Vagina (tissue), 2 donors: ENCODE measurements at regions not wholly inside any gene's neighbourhood (a gene's known extent, or its start where the extent isn't known, plus 50 kb on each side); places are given as distances from the start of the nearest gene placed in this dataset.

Experiments
- DNase-seq, 2 donors: peaks; one replicate each; pipeline ENCODE4 v3.0.0-alpha.2; 2017; ENCODE audit errors: extremely low spot score in 2 of 2
- H3K27ac ChIP-seq: fragments of 200-600 bp; sonication (generic); one replicate; pipeline ENCODE4 v1.5.1; 2019
- H3K27me3 ChIP-seq: fragments of 200-600 bp; sonication (generic); one replicate; pipeline ENCODE4 v1.5.1; 2019
- H3K36me3 ChIP-seq, 2 donors: fragments of 200-600 bp; sonication (generic); one replicate each; pipeline ENCODE4 v1.5.1; 2017 to 2019
- H3K4me1 ChIP-seq: fragments of 200-600 bp; sonication (generic); one replicate; pipeline ENCODE4 v1.5.1; 2019
- H3K4me3 ChIP-seq, 2 donors: fragments of 200-600 bp; sonication (generic); 1 replicate in 1 of 2; 2 replicates in 1 of 2; pipeline ENCODE4 v1.5.1; 2016 to 2019
- H3K9me3 ChIP-seq: fragments of 200-600 bp; sonication (generic); one replicate; pipeline ENCODE4 v1.5.1; 2019
- POLR2A ChIP-seq, 2 donors: fragments of 450-650 bp; IDR thresholded peaks; one replicate each; pipeline ENCODE4 v1.6.1; 2017; ENCODE audit warnings: antibody characterized with exemption in 2 of 2, mild to moderate bottlenecking in 2 of 2, moderate library complexity in 2 of 2
- POLR2AphosphoS5 ChIP-seq, 2 donors: sonication (generic); formaldehyde crosslinking; IDR thresholded peaks; one replicate each; pipeline ENCODE4 v1.9.0; 2017; ENCODE audit warnings: antibody characterized with exemption in 2 of 2, mild to moderate bottlenecking in 2 of 2, low read depth in 1 of 2; ENCODE audit not compliant: insufficient read depth in 1 of 2
- intact Hi-C: fragments of 100-400 bp; cut with DNase I; formaldehyde crosslinking; loops from one replicate; pipeline ENCODE4 v1.15.1; 2023
- TF ChIP-seq, protein P1 (sequence below), 3 experiments: fragments of 450-650 bp in 2 of 3; fragments of 200-600 bp in 1 of 3; sonication (generic) in 1 of 3; IDR thresholded peaks; one replicate each; pipeline ENCODE4 v1.5.1; 2017 to 2019; ENCODE audit warnings: antibody characterized with exemption in 3 of 3, mild to moderate bottlenecking in 2 of 3, moderate library complexity in 2 of 3

GRCh38 chr3:64308931-64309330 lies 83.7 kb upstream of the PRICKLE2 start:
- Histone ChIP-seq H3K4me1 (no peaks in the 10 kb centered on the region), H3K9me3 (no peaks in the 10 kb centered on the region), H3K27ac (no peak overlapping the region), H3K36me3 (no peaks in the 10 kb centered on the region), H3K4me3 (no peak overlapping the region), H3K27me3 (no peaks in the 10 kb centered on the region)
- intact Hi-C loops = no loop called here
- no peak for DNase-seq
- no peak for TF ChIP-seq POLR2A (IDR thresholded peaks at IDR 0.05)
- TF ChIP-seq, protein P1, sequence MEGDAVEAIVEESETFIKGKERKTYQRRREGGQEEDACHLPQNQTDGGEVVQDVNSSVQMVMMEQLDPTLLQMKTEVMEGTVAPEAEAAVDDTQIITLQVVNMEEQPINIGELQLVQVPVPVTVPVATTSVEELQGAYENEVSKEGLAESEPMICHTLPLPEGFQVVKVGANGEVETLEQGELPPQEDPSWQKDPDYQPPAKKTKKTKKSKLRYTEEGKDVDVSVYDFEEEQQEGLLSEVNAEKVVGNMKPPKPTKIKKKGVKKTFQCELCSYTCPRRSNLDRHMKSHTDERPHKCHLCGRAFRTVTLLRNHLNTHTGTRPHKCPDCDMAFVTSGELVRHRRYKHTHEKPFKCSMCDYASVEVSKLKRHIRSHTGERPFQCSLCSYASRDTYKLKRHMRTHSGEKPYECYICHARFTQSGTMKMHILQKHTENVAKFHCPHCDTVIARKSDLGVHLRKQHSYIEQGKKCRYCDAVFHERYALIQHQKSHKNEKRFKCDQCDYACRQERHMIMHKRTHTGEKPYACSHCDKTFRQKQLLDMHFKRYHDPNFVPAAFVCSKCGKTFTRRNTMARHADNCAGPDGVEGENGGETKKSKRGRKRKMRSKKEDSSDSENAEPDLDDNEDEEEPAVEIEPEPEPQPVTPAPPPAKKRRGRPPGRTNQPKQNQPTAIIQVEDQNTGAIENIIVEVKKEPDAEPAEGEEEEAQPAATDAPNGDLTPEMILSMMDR (IDR thresholded peaks at IDR 0.05) = no peak
- no peak for TF ChIP-seq POLR2AphosphoS5 (IDR thresholded peaks at IDR 0.05; ENCODE audit: insufficient read depth in 1 of 2, low read depth in 1 of 2)

GRCh38 chr3:64306745-64307144 lies 81.5 kb upstream of the PRICKLE2 start:
- H3K4me3 ChIP-seq = no peak overlapping the region
- no peaks in the 10 kb centered on the region for H3K36me3 ChIP-seq
- no peak overlapping the region for H3K27ac ChIP-seq
- no peak for DNase-seq
- H3K9me3 ChIP-seq = no peaks in the 10 kb centered on the region
- intact Hi-C loops = no loop called here
- no peak for TF ChIP-seq POLR2AphosphoS5 (IDR thresholded peaks at IDR 0.05; ENCODE audit: insufficient read depth in 1 of 2, low read depth in 1 of 2)
- TF ChIP-seq, protein P1 (IDR thresholded peaks at IDR 0.05) = no peak
- TF ChIP-seq POLR2A (IDR thresholded peaks at IDR 0.05) = no peak
- no peaks in the 10 kb centered on the region for H3K27me3 ChIP-seq
- H3K4me1 ChIP-seq = no peaks in the 10 kb centered on the region

- Histone ChIP-seq H3K36me3 (no peaks in the 10 kb centered on the region), H3K9me3 (no peaks in the 10 kb centered on the region), H3K27ac (no peak overlapping the region), H3K4me1 (no peaks in the 10 kb centered on the region), H3K27me3 (no peaks in the 10 kb centered on the region), H3K4me3 (no peak overlapping the region)
- intact Hi-C loops = no loop called here
- TF ChIP-seq POLR2A (IDR thresholded peaks at IDR 0.05) (no peak), POLR2AphosphoS5 (IDR thresholded peaks at IDR 0.05; ENCODE audit: insufficient read depth in 1 of 2, low read depth in 1 of 2) (no peak)
- TF ChIP-seq, protein P1 (IDR thresholded peaks at IDR 0.05) = no peak
- no peak for DNase-seq
These were observed 80.5 kb upstream of the PRICKLE2 start for GRCh38 chr3:64305731-64306130.

GRCh38 chr3:64304828-64305410 lies 79.7 kb upstream of the PRICKLE2 start:
- no peak for TF ChIP-seq POLR2AphosphoS5 (IDR thresholded peaks at IDR 0.05; ENCODE audit: insufficient read depth in 1 of 2, low read depth in 1 of 2)
- TF ChIP-seq, protein P1 (IDR thresholded peaks at IDR 0.05) = no peak
- TF ChIP-seq POLR2A (IDR thresholded peaks at IDR 0.05) = no peak
- intact Hi-C loops = no loop called here
- H3K4me1 ChIP-seq = no peaks in the 10 kb centered on the region
- no peaks in the 10 kb centered on the region for H3K9me3 ChIP-seq
- no peak for DNase-seq
- H3K4me3 ChIP-seq = no peak overlapping the region
- no peak overlapping the region for H3K27ac ChIP-seq
- H3K36me3 ChIP-seq = no peaks in the 10 kb centered on the region
- no peaks in the 10 kb centered on the region for H3K27me3 ChIP-seq

- Histone ChIP-seq H3K9me3 (no peaks in the 10 kb centered on the region), H3K4me3 (no peak overlapping the region), H3K27ac (no peak overlapping the region), H3K36me3 (no peaks in the 10 kb centered on the region), H3K27me3 (no peaks in the 10 kb centered on the region), H3K4me1 (no peaks in the 10 kb centered on the region)
- TF ChIP-seq, protein P1 (IDR thresholded peaks at IDR 0.05) = no peak
- no peak for TF ChIP-seq POLR2AphosphoS5 (IDR thresholded peaks at IDR 0.05; ENCODE audit: insufficient read depth in 1 of 2, low read depth in 1 of 2)
- no peak for TF ChIP-seq POLR2A (IDR thresholded peaks at IDR 0.05)
- no peak for DNase-seq
- intact Hi-C loops = no loop called here
These were observed 78.6 kb upstream of the PRICKLE2 start for GRCh38 chr3:64303881-64304280.
